IMR-90 (cell line): ENCODE measurements at regions not wholly inside any gene's neighbourhood (a gene's known extent, or its start where the extent isn't known, plus 50 kb on each side); places are given as distances from the start of the nearest gene placed in this dataset.

Experiments used
- ATAC-seq: fragments of 200-7000 bp; cut with Tn5 transposase; 2 replicates; pipeline ENCODE4 v1.9.1; 2020; ENCODE audit warnings: low read depth, mild to moderate bottlenecking, moderate library complexity
- BruUV-seq: library from RNA; stranded (reverse); fragments of 400-500 nt; replicated peaks from 2 replicates; lab custom pipeline; 2021; lab: Mats Ljungman, UMichigan
- CTCF ChIA-PET: fragments of 300-600 bp; formaldehyde crosslinking; extraction: SDS; loops from one replicate; lab custom pipeline; 2021; ENCODE audit warnings: antibody characterized with exemption; lab: Yijun Ruan, JAX
- POLR2A ChIA-PET: fragments of 300-600 bp; sonication (Branson Sonifier 250); formaldehyde crosslinking; loops from one replicate; lab custom pipeline; 2022; ENCODE audit warnings: antibody characterized with exemption; ENCODE audit not compliant: unreplicated experiment; lab: Charles Lee
- DNase-seq: peaks from one replicate; pipeline ENCODE4 v3.0.0; 2013
- H2AFZ ChIP-seq: replicated peaks from 2 replicates; pipeline ENCODE3; 2013; ENCODE audit warnings: low read length, mild to moderate bottlenecking; ENCODE audit not compliant: poor library complexity
- H2AK5ac ChIP-seq: 2 replicates; pipeline ENCODE4 v1.6.1; 2013; ENCODE audit warnings: low read depth, low read length, inconsistent platforms
- H2AK9ac ChIP-seq: replicated peaks from 2 replicates; pipeline ENCODE3; 2013; ENCODE audit warnings: mild to moderate bottlenecking, low read depth, low read length, moderate library complexity; ENCODE audit not compliant: poor library complexity
- H2BK120ac ChIP-seq: 2 replicates; pipeline ENCODE4 v1.6.1; 2013; ENCODE audit warnings: low read depth, low read length, inconsistent platforms
- H2BK15ac ChIP-seq: 3 replicates; pipeline ENCODE4 v1.6.1; 2013; ENCODE audit warnings: low read depth, low read length, inconsistent platforms
- H2BK20ac ChIP-seq: 2 replicates; pipeline ENCODE4 v1.6.1; 2013; ENCODE audit warnings: low read depth, mild to moderate bottlenecking, inconsistent platforms, low read length, moderate library complexity
- H2BK5ac ChIP-seq: 2 replicates; pipeline ENCODE4 v1.6.1; 2013; ENCODE audit warnings: mild to moderate bottlenecking, low read depth, low read length, inconsistent platforms; ENCODE audit not compliant: poor library complexity, severe bottlenecking
- H3K14ac ChIP-seq: replicated peaks from 2 replicates; pipeline ENCODE4 v1.6.1; 2013; ENCODE audit warnings: low read depth, low read length, inconsistent platforms
- H3K18ac ChIP-seq: 2 replicates; pipeline ENCODE4 v1.6.1; 2013; ENCODE audit warnings: low read depth, low read length, control low read depth
- H3K23ac ChIP-seq: 2 replicates; pipeline ENCODE4 v1.6.1; 2013; ENCODE audit warnings: low read depth, low read length, inconsistent platforms
- H3K27ac ChIP-seq: 2 replicates; pipeline ENCODE4 v1.5.1; 2013; ENCODE audit warnings: mild to moderate bottlenecking, control low read depth, low read length; ENCODE audit not compliant: insufficient read depth
- H3K27me3 ChIP-seq: 2 replicates; pipeline ENCODE4 v1.6.1; 2013; ENCODE audit warnings: low read length; ENCODE audit not compliant: control insufficient read depth, insufficient read depth
- H3K36me3 ChIP-seq: 2 replicates; pipeline ENCODE4 v1.6.1; 2013; ENCODE audit warnings: low read length, mixed read lengths; ENCODE audit not compliant: control insufficient read depth, insufficient read depth
- H3K4ac ChIP-seq: 2 replicates; pipeline ENCODE4 v1.6.1; 2013; ENCODE audit warnings: low read depth, low read length, inconsistent platforms
- H3K4me1 ChIP-seq: 2 replicates; pipeline ENCODE4 v1.6.1; 2013; ENCODE audit warnings: low read length, mixed read lengths; ENCODE audit not compliant: control insufficient read depth, insufficient read depth
- H3K4me2 ChIP-seq: 2 replicates; pipeline ENCODE4 v1.6.1; 2013; ENCODE audit warnings: low read depth, mild to moderate bottlenecking, control low read depth, low read length, moderate library complexity
- H3K4me3 ChIP-seq: 2 replicates; pipeline ENCODE4 v1.5.1; 2013; ENCODE audit warnings: low read depth, mild to moderate bottlenecking, control low read depth, low read length, moderate library complexity; ENCODE audit not compliant: insufficient read depth
- H3K56ac ChIP-seq: 2 replicates; pipeline ENCODE4 v1.6.1; 2013; ENCODE audit warnings: low read length, inconsistent platforms; ENCODE audit not compliant: insufficient read depth; ENCODE audit errors: extremely low read depth
- H3K79me1 ChIP-seq, 2 experiments: 2 replicates each; pipeline ENCODE4 v1.6.1; 2013; ENCODE audit warnings: low read length in 2 of 2, inconsistent platforms in 1 of 2, low read depth in 1 of 2
- H3K9ac ChIP-seq: 2 replicates; pipeline ENCODE4 v1.6.1; 2013; ENCODE audit warnings: low read depth, low read length, control low read depth
- H3K9me1 ChIP-seq: 2 replicates; pipeline ENCODE4 v1.6.1; 2013; ENCODE audit warnings: low read length, inconsistent platforms; ENCODE audit not compliant: insufficient read depth
- H3K9me3 ChIP-seq: 2 replicates; pipeline ENCODE4 v1.6.1; 2013; ENCODE audit warnings: low read length; ENCODE audit not compliant: control insufficient read depth, insufficient read depth
- H4K20me1 ChIP-seq: 2 replicates; pipeline ENCODE4 v1.6.1; 2013; ENCODE audit warnings: low read length, inconsistent platforms; ENCODE audit not compliant: insufficient read depth
- H4K5ac ChIP-seq: 2 replicates; pipeline ENCODE4 v1.6.1; 2013; ENCODE audit warnings: mild to moderate bottlenecking, low read depth, low read length, control low read depth
- H4K8ac ChIP-seq, 2 experiments: 2 replicates each; pipeline ENCODE4 v1.6.1; 2013; ENCODE audit warnings: low read depth in 2 of 2, low read length in 2 of 2, control low read depth in 1 of 2, inconsistent platforms in 1 of 2
- H4K91ac ChIP-seq: 2 replicates; pipeline ENCODE4 v1.6.1; 2013; ENCODE audit warnings: low read depth, low read length, inconsistent platforms; ENCODE audit not compliant: insufficient read depth
- WGBS, 2 experiments: methylation state at CpG; one replicate each; pipeline versions ENCODE4 v1.1.5 to v1.1.7; 2013; ENCODE audit warnings: missing lambda C conversion rate in 2 of 2; ENCODE audit not compliant: insufficient read length in 1 of 2; ENCODE audit errors: extremely low coverage in 2 of 2; 5-methylcytosine and 5-hydroxymethylcytosine counted together
- dilution Hi-C: fragments of 300-500 bp; cut with HindIII; formaldehyde crosslinking; loops from one replicate; pipeline ENCODE4 v1.14.3; 2018; ENCODE audit warnings: low sequenced_read_pairs; ENCODE audit not compliant: unreplicated experiment
- in situ Hi-C: fragments of 300-500 bp; cut with MboI; formaldehyde crosslinking; loops from 3 replicates; pipeline ENCODE4 v1.14.3; 2019; ENCODE audit warnings: low sequenced_read_pairs, inconsistent platforms, mixed read lengths
- intact Hi-C: fragments of 100-400 bp; cut with micrococcal nuclease; formaldehyde crosslinking; loops from 2 replicates; pipeline ENCODE4 v1.10.0; 2022
- TF ChIP-seq, protein P1 (sequence below): conservative IDR thresholded peaks from 2 replicates; pipeline ENCODE4 v1.5.1; 2012; ENCODE audit warnings: mild to moderate bottlenecking, low read depth, low read length, improper control_type of control experiment

DNA sequence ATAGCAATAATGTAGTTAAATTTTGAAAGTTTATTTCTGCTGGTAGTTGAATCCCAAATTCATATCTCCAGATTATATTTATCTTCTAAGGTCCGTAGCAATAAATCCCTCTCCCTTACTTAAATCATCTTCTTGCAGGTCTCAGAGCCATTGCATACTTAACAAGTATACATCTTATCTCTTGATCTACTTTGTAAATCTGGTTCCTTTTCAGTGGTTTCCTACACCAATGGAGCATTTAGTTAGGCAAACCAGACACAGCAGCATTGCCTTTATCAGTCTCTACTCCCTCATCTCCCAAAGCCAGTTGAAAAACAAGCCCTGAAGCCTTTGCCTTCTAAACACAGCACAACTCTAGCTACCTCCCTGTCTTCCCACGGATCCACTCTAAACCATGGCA lies 440.9 kb downstream of the CNTN6 start:
- Histone ChIP-seq H3K4me3 (no peak overlapping the region), H3K9ac (no peak overlapping the region), H4K5ac (no peak overlapping the region), H2BK5ac (no peak overlapping the region), H3K27me3 (no peaks in the 10 kb centered on the region), H3K56ac (no peak overlapping the region), H2BK15ac (no peak overlapping the region), H3K4me1 (no peaks in the 10 kb centered on the region), H4K8ac (no peak overlapping the region), H3K23ac (no peak overlapping the region), H3K79me1 (no peaks in the 10 kb centered on the region), H3K9me3 (peaks cover 3% of the 10 kb centered on the region; the same call in 1 of the 2 replicates), H3K4me2 (no peak overlapping the region), H4K20me1 (no peaks in the 10 kb centered on the region), H2AFZ (no peak overlapping the region), H2BK120ac (no peak overlapping the region), H3K36me3 (no peaks in the 10 kb centered on the region), H3K14ac (no peak overlapping the region), H3K4ac (no peak overlapping the region), H3K9me1 (no peaks in the 10 kb centered on the region), H2BK20ac (no peak overlapping the region), H2AK5ac (no peak overlapping the region), H3K18ac (no peak overlapping the region), H4K91ac (no peak overlapping the region), H3K27ac (no peak overlapping the region), H2AK9ac (no peak overlapping the region)
- WGBS, 2 experiments, result no CpG with 5 or more reads among the region's 2 CpGs
- POLR2A ChIA-PET, result no interaction called here
- ATAC-seq (no peak), DNase-seq (no peak)
- CTCF ChIA-PET, result no interaction called here
- TF ChIP-seq, protein P1, sequence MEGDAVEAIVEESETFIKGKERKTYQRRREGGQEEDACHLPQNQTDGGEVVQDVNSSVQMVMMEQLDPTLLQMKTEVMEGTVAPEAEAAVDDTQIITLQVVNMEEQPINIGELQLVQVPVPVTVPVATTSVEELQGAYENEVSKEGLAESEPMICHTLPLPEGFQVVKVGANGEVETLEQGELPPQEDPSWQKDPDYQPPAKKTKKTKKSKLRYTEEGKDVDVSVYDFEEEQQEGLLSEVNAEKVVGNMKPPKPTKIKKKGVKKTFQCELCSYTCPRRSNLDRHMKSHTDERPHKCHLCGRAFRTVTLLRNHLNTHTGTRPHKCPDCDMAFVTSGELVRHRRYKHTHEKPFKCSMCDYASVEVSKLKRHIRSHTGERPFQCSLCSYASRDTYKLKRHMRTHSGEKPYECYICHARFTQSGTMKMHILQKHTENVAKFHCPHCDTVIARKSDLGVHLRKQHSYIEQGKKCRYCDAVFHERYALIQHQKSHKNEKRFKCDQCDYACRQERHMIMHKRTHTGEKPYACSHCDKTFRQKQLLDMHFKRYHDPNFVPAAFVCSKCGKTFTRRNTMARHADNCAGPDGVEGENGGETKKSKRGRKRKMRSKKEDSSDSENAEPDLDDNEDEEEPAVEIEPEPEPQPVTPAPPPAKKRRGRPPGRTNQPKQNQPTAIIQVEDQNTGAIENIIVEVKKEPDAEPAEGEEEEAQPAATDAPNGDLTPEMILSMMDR, result no peak
- in situ Hi-C loops (no loop called here), intact Hi-C loops (no loop called here), dilution Hi-C loops (no loop called here)
- BruUV-seq, result no TSS peak
